ENCODE measurements at regions not wholly inside any gene's neighbourhood (a gene's known extent, or its start where the extent isn't known, plus 50 kb on each side); places are given as distances from the start of the nearest gene placed in this dataset.

- Histone ChIP-seq H2AK5ac (ENCODE audit: low read depth, low read length) (no peak overlapping the region), H2BK15ac (ENCODE audit: low read depth, low read length) (no peak overlapping the region), H3K36me3 (ENCODE audit: control insufficient read depth, insufficient read depth, low read length) (no peaks in the 10 kb centered on the region), H4K91ac (ENCODE audit: insufficient read depth, low read depth, low read length) (no peak overlapping the region), H3K56ac (ENCODE audit: extremely low read depth, insufficient read depth, low read length) (no peak overlapping the region), H3K9me1 (ENCODE audit: insufficient read depth, low read length) (no peaks in the 10 kb centered on the region), H4K8ac (ENCODE audit: low read depth in 2 of 2, low read length in 2 of 2) (no peak overlapping the region), H3K27me3 (ENCODE audit: control insufficient read depth, insufficient read depth, low read length) (no peaks in the 10 kb centered on the region), H2AK9ac (replicated peaks; ENCODE audit: low read depth, low read length, poor library complexity) (no peak overlapping the region), H3K4ac (ENCODE audit: low read depth, low read length) (no peak overlapping the region), H3K4me1 (ENCODE audit: control insufficient read depth, insufficient read depth, low read length) (no peaks in the 10 kb centered on the region), H3K9me3 (ENCODE audit: control insufficient read depth, insufficient read depth, low read length) (no peaks in the 10 kb centered on the region), H4K5ac (ENCODE audit: low read depth, low read length) (no peak overlapping the region), H3K4me2 (ENCODE audit: low read depth, low read length) (no peak overlapping the region), H2BK5ac (ENCODE audit: low read depth, low read length, poor library complexity, severe bottlenecking) (no peak overlapping the region), H2BK20ac (ENCODE audit: low read depth, low read length) (no peak overlapping the region), H2AFZ (replicated peaks; ENCODE audit: low read length, poor library complexity) (no peak overlapping the region), H4K20me1 (ENCODE audit: insufficient read depth, low read length) (no peaks in the 10 kb centered on the region), H3K9ac (ENCODE audit: low read depth, low read length) (no peak overlapping the region), H3K14ac (replicated peaks; ENCODE audit: low read depth, low read length) (no peak overlapping the region), H3K18ac (ENCODE audit: low read depth, low read length) (no peak overlapping the region), H3K79me1 (ENCODE audit: low read depth in 1 of 2, low read length in 2 of 2) (no peaks in the 10 kb centered on the region), H2BK120ac (ENCODE audit: low read depth, low read length) (no peak overlapping the region), H3K4me3 (ENCODE audit: insufficient read depth, low read depth, low read length) (no peak overlapping the region), H3K23ac (ENCODE audit: low read depth, low read length) (no peak overlapping the region), H3K27ac (ENCODE audit: insufficient read depth, low read length) (no peak overlapping the region)
- in situ Hi-C loops (cut with MboI; ENCODE audit: low sequenced_read_pairs) = loop anchor here (25.0 kb wide), 2 partner anchors 743 to 1068 kb away; partner anchors contain the start of gene TWIST1
- CTCF ChIA-PET = no interaction called here
- dilution Hi-C loops (cut with HindIII; ENCODE audit: low sequenced_read_pairs, unreplicated experiment) = no loop called here
- TF ChIP-seq SMC3 (IDR thresholded peaks at IDR 0.05; ENCODE audit: low read depth, low read length) = no peak
- TF ChIP-seq NFE2L2 (IDR thresholded peaks at IDR 0.05; ENCODE audit: low read depth, low read length) = no peak
- no peak for TF ChIP-seq BHLHE40 (IDR thresholded peaks at IDR 0.05; ENCODE audit: low read depth, low read length)
- no peak for TF ChIP-seq RAD21 (IDR thresholded peaks at IDR 0.05; ENCODE audit: low read length)
- no peak for TF ChIP-seq ELK1 (IDR thresholded peaks at IDR 0.05; ENCODE audit: borderline replicate concordance, low read depth, low read length)
- no peak for TF ChIP-seq MXI1 (IDR thresholded peaks at IDR 0.05; ENCODE audit: borderline replicate concordance, low read depth, low read length)
- no peak for TF ChIP-seq USF2 (IDR thresholded peaks at IDR 0.05; ENCODE audit: low read depth, low read length)
- TF ChIP-seq MAZ (IDR thresholded peaks at IDR 0.05; ENCODE audit: borderline replicate concordance, low read depth, low read length) = no peak
- TF ChIP-seq CEBPB (IDR thresholded peaks at IDR 0.05; ENCODE audit: low read depth, low read length) = no peak
- no peak for TF ChIP-seq POLR2A (IDR thresholded peaks at IDR 0.05; ENCODE audit: low read depth, low read length)
- no peak for TF ChIP-seq RFX5 (IDR thresholded peaks at IDR 0.05; ENCODE audit: low read depth, low read length)
- no peak for TF ChIP-seq FOS (IDR thresholded peaks at IDR 0.05; ENCODE audit: low read depth, low read length)
- TF ChIP-seq MAFK (IDR thresholded peaks at IDR 0.05; ENCODE audit: low read depth, low read length) = no peak
- TF ChIP-seq RCOR1 (IDR thresholded peaks at IDR 0.05; ENCODE audit: insufficient replicate concordance, low read length) = no peak
- TF ChIP-seq CTCF (conservative IDR thresholded peaks at IDR 0.05; ENCODE audit: low read depth, low read length) = no peak
- TF ChIP-seq CHD1 (IDR thresholded peaks at IDR 0.05; ENCODE audit: low read depth, low read length) = no peak
- BruUV-seq (replicated peaks) = no TSS peak
- WGBS, 2 experiments (ENCODE audit: extremely low coverage in 2 of 2, insufficient read length in 1 of 2) = no CpG with 5 or more reads among the region's 1 CpG
- intact Hi-C loops (cut with micrococcal nuclease) = no loop called here
- no peak for DNase-seq
- no peak for ATAC-seq (ENCODE audit: low read depth)
- POLR2A ChIA-PET (ENCODE audit: unreplicated experiment) = no interaction called here
Observed at GRCh38 chr7:18369011-18369410, 126.5 kb upstream of the HDAC9 start.

Data from IMR-90 (cell line).